ENCODE measurements at regions not wholly inside any gene's neighbourhood (a gene's known extent, or its start where the extent isn't known, plus 50 kb on each side); places are given as distances from the start of the nearest gene placed in this dataset.

DNA sequence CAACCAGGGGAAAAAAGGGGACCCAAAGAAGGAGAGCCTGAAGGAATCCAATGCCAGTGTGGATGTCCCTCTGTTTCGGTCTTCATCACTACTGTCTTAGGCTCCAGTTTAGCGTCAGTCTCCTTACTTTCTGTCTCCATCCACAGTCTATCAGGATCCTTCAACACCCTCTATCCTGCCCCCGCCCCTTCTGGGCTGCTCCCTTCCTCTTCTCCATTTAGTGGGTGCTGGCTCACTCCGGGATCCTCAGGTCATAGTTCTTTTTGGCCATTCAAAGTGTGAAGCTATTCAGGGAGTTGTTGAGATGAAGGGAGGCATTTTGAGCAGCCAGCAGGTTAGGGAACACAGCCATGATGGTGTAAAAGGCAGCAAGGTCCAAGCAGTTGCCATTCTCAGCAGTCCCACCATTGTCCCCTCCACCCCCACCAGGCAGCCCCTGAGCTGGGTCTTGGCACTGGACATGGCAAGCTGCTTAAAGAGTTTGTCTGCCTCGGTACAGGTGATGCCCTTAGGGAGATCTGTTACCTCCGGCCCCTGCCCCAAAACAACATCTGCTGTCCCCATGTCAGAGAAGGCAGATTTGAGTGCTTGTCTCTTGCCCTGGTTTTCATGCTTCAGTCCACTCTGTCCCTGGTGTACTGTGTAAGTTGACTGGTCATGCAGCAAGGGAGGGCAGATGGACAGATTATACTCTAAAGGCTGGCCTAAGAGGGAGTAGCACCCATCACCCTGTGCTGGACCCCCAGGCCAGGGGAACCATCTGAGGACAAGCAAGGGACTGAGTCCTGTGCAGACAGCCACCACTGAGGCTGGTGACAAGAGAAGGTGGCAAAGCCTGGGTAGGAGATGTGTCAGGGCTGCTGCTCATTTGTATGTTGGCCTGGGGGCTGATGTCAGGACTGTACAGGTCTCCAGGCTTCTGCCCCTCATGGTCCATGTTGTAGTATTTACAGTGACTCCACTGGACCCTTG lies 842.0 kb downstream of the HACE1 start:
- no peak for TF ChIP-seq CTCF (IDR thresholded peaks at IDR 0.05; ENCODE audit: extremely low read depth, missing control alignments)

GRCh38 chr6:104014163-104014959 lies 845.4 kb downstream of the HACE1 start:
- no peak for TF ChIP-seq CTCF (IDR thresholded peaks at IDR 0.05; ENCODE audit: extremely low read depth, missing control alignments)
- no peak for DNase-seq (ENCODE audit: low spot score)

More for the DNA sequence above, 842.0 kb downstream of the HACE1 start:
- no peak for DNase-seq (ENCODE audit: low spot score)

- no peak for TF ChIP-seq CTCF (IDR thresholded peaks at IDR 0.05; ENCODE audit: extremely low read depth, missing control alignments)
- no peak for DNase-seq (ENCODE audit: low spot score)
Measured at GRCh38 chr6:104013312-104013971, 846.3 kb downstream of the HACE1 start.

DNA sequence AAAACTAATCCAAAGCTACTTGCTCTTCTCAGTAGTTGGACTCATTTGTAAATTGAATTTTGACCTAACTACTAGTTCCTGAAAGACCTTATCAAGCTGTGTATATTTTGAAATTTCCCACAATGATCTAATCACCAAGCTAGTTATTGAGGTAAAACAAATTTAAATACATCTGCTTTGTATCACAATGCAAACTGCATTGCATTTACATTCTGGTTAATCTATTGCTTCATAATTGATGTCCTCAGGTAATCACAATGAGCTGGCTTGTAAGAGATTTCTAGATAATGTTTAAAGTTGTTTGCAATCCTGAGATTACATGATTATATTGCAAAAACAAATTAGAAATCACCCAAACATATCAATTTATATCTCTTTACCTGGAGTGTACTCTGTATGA lies 848.8 kb downstream of the HACE1 start:
- TF ChIP-seq CTCF (IDR thresholded peaks at IDR 0.05; ENCODE audit: extremely low read depth, missing control alignments): no peak
- no peak for DNase-seq (ENCODE audit: low spot score)

- no peak for DNase-seq (ENCODE audit: low spot score)
- TF ChIP-seq CTCF (IDR thresholded peaks at IDR 0.05; ENCODE audit: extremely low read depth, missing control alignments): no peak
Measured at GRCh38 chr6:104003803-104004516, 855.8 kb downstream of the HACE1 start.

GRCh38 chr6:103995571-103995970 lies 864.1 kb downstream of the HACE1 start:
- TF ChIP-seq CTCF (IDR thresholded peaks at IDR 0.05; ENCODE audit: extremely low read depth, missing control alignments): no peak

More at GRCh38 chr6:103995571-103995970, 864.1 kb downstream of the HACE1 start:
- no peak for DNase-seq (ENCODE audit: low spot score)
